Heart right ventricle (tissue), 16 donors: ENCODE measurements at regions not wholly inside any gene's neighbourhood (a gene's known extent, or its start where the extent isn't known, plus 50 kb on each side); places are given as distances from the start of the nearest gene placed in this dataset.

Experiments
- ATAC-seq, 8 donors: fragments of 200-7000 bp; cut with Tn5 transposase; one replicate each; pipeline ENCODE4 v1.9.1; 2020; ENCODE audit warnings: mild to moderate bottlenecking in 8 of 8, moderate library complexity in 8 of 8, moderate number of reproducible peaks in 1 of 8
- DNase-seq, 2 donors: peaks; one replicate each; pipeline ENCODE4 v3.0.0-alpha.2; 2020
- H3K27ac ChIP-seq, 10 donors: fragments of 200-600 bp; sonication (generic) in 2 of 10; one replicate each; pipeline versions ENCODE4 v1.5.0 to v1.8.0; 2020 to 2022; ENCODE audit warnings: mild to moderate bottlenecking in 3 of 10
- H3K27me3 ChIP-seq, 7 donors: fragments of 200-600 bp; one replicate each; pipeline ENCODE4 v1.8.0; 2021 to 2022; ENCODE audit warnings: mild to moderate bottlenecking in 2 of 7
- H3K36me3 ChIP-seq, 9 donors: fragments of 200-600 bp; sonication (generic) in 1 of 9; one replicate each; pipeline versions ENCODE4 v1.5.0 to v1.8.0; 2020 to 2022; ENCODE audit warnings: mild to moderate bottlenecking in 2 of 9
- H3K4me1 ChIP-seq, 9 donors: fragments of 200-600 bp; sonication (generic) in 1 of 9; one replicate each; pipeline versions ENCODE4 v1.5.0 to v1.8.0; 2020 to 2022; ENCODE audit warnings: mild to moderate bottlenecking in 4 of 9
- H3K4me3 ChIP-seq, 10 donors: fragments of 200-600 bp; sonication (generic) in 2 of 10; one replicate each; pipeline versions ENCODE4 v1.5.0 to v1.8.0; 2020 to 2022; ENCODE audit warnings: mild to moderate bottlenecking in 7 of 10, moderate library complexity in 2 of 10
- H3K9me3 ChIP-seq, 11 donors: fragments of 200-600 bp in 10 of 11; sonication (generic) in 2 of 11; one replicate each; pipeline versions ENCODE4 v1.5.0 to v1.8.0; 2013 to 2022; ENCODE audit warnings: mild to moderate bottlenecking in 2 of 11, control low read depth in 1 of 11, moderate library complexity in 1 of 11
- CTCF ChIP-seq, 9 donors: fragments of 200-600 bp; sonication (generic) in 2 of 9; IDR thresholded peaks; one replicate each; pipeline versions ENCODE4 v1.5.0 to v1.8.0; 2021 to 2022; ENCODE audit warnings: antibody characterized with exemption in 9 of 9, mild to moderate bottlenecking in 5 of 9, moderate library complexity in 1 of 9
- WGBS, 2 donors: extraction: QIAGEN DNeasy Blood & Tissue Kit; methylation state at CpG; one replicate each; pipeline ENCODE4 v1.1.7; 2013; ENCODE audit warnings: inconsistent platforms in 1 of 2; 5-methylcytosine and 5-hydroxymethylcytosine counted together
- intact Hi-C, 10 donors: fragments of 100-400 bp; cut with DNase I; formaldehyde crosslinking; loops; one replicate each; pipeline versions ENCODE4 v1.11.1 to v1.14.2; 2022
- donor health status: Arrhythmogenic right ventricular cardiomyopathy.
- donor health status: ischemic (EF 13 %, LVEDD 7.1; RV severe dilation, severe dysfunction).
- donor health status: healthy with polysubstance abuse.
- donor health status: DM: no; HTN: yes; CAD: no.
- donor health status: DM: no; HTN: no; CAD: no.
- donor health status: ischemic (EF 25% LVEDD 6.9; RV normal size, moderate dysfunction).
- donor health status: ischemic (EF 25% LVEDD 5.7; RV mildly dilated, moderate dysfunction).
- donor health status: healthy.
- donor health status: DM: yes; HTN: yes; CAD: no.
- donor health status: Ischemic cardiomyopathy.
- donor health status: ischemic (EF 35%, LVEDD 5.7; RV mildly dilated, moderate dysfunction).
- donor health status: nonischemic (EF 11% LVEDD 7.7; RV severe dilation, severe dysfunction).
- donor health status: DM: yes; HTN: yes; CAD: no.
- donor health status: PGD.
- donor health status: ischemic (EF 29% LVEDD 5.4; RV normal size, mild dysfunction).
- donor health status: nonischemic (EF 23%, LVEDD 6.1; RV moderate dilation, normal function).

GRCh38 chr2:6441800-6442199, 423.9 kb downstream of the CMPK2 start:
- Histone ChIP-seq H3K27me3 (peaks cover 0 to 9% (median 0%) of the 10 kb centered on the region in 7 donors), H3K9me3 (no peaks in the 10 kb centered on the region), H3K4me1 (no peaks in the 10 kb centered on the region), H3K36me3 (no peaks in the 10 kb centered on the region), H3K27ac (no peak overlapping the region), H3K4me3 (no peak overlapping the region)
- DNase-seq: no peak
- TF ChIP-seq CTCF (IDR thresholded peaks at IDR 0.05): no peak
- 84 to 86% methylated on average over 2 of the region's 2 CpGs for WGBS, 2 donors
- intact Hi-C loops: no loop called here
- no peak for ATAC-seq

- Histone ChIP-seq H3K36me3 (no peaks in the 10 kb centered on the region), H3K9me3 (no peaks in the 10 kb centered on the region), H3K4me1 (no peaks in the 10 kb centered on the region), H3K4me3 (no peak overlapping the region), H3K27ac (no peak overlapping the region), H3K27me3 (peaks cover 0 to 9% (median 0%) of the 10 kb centered on the region in 7 donors)
- no peak for ATAC-seq
- 60 to 65% methylated on average over 3 of the region's 3 CpGs for WGBS, 2 donors
- TF ChIP-seq CTCF (IDR thresholded peaks at IDR 0.05): no peak
- DNase-seq: no peak
- intact Hi-C loops: no loop called here
Measured at GRCh38 chr2:6442252-6442985, 423.3 kb downstream of the CMPK2 start.

- intact Hi-C loops: no loop called here
- Histone ChIP-seq H3K4me3 (no peak overlapping the region), H3K27me3 (peaks cover 0 to 9% (median 0%) of the 10 kb centered on the region in 7 donors), H3K9me3 (no peaks in the 10 kb centered on the region), H3K27ac (no peak overlapping the region), H3K36me3 (no peaks in the 10 kb centered on the region), H3K4me1 (no peaks in the 10 kb centered on the region)
- WGBS, 2 donors: 86 to 87% methylated on average over 4 of the region's 4 CpGs
- no peak for TF ChIP-seq CTCF (IDR thresholded peaks at IDR 0.05)
- no peak for ATAC-seq
- DNase-seq: no peak
Measured at GRCh38 chr2:6443061-6443823, 422.5 kb downstream of the CMPK2 start.

- no peaks in the 10 kb centered on the region for H3K36me3 ChIP-seq
- DNase-seq: no peak
- H3K9me3 ChIP-seq: no peaks in the 10 kb centered on the region
- intact Hi-C loops: no loop called here
- H3K4me1 ChIP-seq: no peaks in the 10 kb centered on the region
- no peak for ATAC-seq
- H3K4me3 ChIP-seq: no peak overlapping the region
- 89 to 95% methylated on average over 2 of the region's 2 CpGs for WGBS, 2 donors
- peaks cover 0 to 18% (median 0%) of the 10 kb centered on the region in 7 donors for H3K27me3 ChIP-seq
- no peak overlapping the region for H3K27ac ChIP-seq
- TF ChIP-seq CTCF (IDR thresholded peaks at IDR 0.05): no peak
Measured at GRCh38 chr2:6444514-6444913, 421.2 kb downstream of the CMPK2 start.
